DMS153 (cell line): ENCODE measurements at regions not wholly inside any gene's neighbourhood (a gene's known extent, or its start where the extent isn't known, plus 50 kb on each side); places are given as distances from the start of the nearest gene placed in this dataset.
A peak's percentile ranks its signal among the peaks of the same experiment; 100 is the strongest.
"Not testable (repeated sequence)": the region's sequence is repeated elsewhere in the genome, so short reads cannot be mapped to it uniquely, and the experiment has no call there.

Experiments
- DNase-seq: peaks from one replicate; lab custom pipeline; 2025; lab: John Stamatoyannopoulos, UW

- peak; percentile 52 for DNase-seq
These were observed 269.7 kb upstream of the TPK1 start for GRCh38 chr7:145105561-145105960.

DNA sequence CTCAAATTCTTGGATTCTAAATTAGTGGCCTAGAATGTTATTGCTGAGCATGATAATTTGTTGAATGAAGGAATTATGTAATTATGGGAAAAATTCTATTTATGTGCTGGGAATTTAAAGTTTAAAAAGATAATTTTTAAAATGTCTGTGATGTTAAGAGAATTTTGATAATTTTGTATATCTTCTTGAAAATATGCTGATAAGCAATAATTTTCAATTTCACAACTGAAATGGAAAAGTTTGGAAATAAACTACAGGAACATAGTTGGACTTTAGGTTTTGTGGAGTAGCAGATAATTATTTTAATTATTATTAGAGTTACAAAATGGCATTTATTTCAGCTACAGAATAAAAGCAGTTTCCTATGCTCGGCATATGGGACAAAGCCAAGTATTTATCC, 268.5 kb upstream of the TPK1 start:
- no peak for DNase-seq

GRCh38 chr7:145102199-145102598, 266.3 kb upstream of the TPK1 start:
- DNase-seq: not testable (repeated sequence)

- DNase-seq: no peak
These were observed 256.9 kb upstream of the TPK1 start for GRCh38 chr7:145092766-145093165.

GRCh38 chr7:145088111-145088745, 252.4 kb upstream of the TPK1 start:
- no peak for DNase-seq

GRCh38 chr7:145082366-145083161, 246.7 kb upstream of the TPK1 start:
- DNase-seq: peak; percentile 89

GRCh38 chr7:145065473-145065872, 229.6 kb upstream of the TPK1 start:
- no peak for DNase-seq

- no peak for DNase-seq
These were observed 228.3 kb upstream of the TPK1 start for GRCh38 chr7:145064114-145064513.

GRCh38 chr7:145053781-145054180, 217.9 kb upstream of the TPK1 start:
- DNase-seq: no peak

DNA sequence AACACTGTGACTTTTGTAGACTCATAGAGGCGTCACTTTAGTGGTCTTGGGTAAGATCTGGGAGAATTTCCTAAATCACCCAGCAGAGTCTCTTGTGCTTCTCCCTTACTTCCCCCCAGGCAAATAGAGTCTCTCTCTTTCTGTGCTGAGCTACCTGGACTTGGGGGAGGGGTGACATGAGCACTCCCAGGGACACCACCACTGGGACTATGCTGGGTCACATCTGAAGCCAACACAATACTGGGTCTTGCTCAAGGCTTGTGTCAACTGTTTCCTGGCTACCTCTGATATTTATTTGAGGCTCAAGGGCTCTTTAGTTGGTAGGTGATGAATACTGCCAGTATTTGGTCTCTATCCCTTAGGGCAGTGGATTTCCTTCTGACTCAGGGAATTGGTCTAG, 214.6 kb upstream of the TPK1 start:
- peak; percentile 75 for DNase-seq

DNA sequence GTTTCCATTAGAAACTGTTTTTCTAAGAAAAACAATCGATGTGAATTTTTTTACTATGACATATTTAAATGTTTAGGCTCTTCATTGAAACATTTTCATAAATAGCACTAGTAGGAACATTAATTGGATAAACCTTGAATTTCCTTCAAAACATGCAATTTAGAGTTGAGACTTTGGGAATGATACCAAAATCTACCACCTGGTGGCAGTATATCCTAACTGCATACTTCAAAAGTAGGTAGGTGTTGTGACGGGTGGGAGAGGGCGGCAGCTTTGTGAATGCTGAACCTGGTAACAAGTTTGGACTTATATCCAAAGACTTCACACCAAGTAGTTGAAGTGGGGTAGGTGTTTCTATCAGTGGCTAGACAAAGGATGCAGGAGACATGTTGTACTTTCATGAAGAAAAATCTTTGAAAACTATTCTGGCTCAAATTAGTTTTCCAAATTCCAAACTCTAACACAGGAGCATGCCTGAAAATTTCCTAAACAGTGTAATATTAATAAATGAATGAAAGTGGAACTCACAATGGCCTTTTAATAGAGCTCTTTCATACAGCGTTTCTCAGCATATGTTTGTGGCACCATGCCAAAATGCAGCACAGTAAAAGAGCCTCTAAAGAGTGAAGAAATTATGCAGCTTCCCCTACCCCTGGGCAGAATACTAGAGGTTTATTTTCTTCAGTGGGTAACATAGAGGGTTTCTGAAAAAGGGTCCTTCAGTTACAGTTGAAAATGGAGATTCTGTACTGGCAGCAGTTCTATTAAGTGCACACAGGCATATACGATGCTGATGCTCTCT, 201.0 kb upstream of the TPK1 start:
- DNase-seq: peak; percentile 58

DNA sequence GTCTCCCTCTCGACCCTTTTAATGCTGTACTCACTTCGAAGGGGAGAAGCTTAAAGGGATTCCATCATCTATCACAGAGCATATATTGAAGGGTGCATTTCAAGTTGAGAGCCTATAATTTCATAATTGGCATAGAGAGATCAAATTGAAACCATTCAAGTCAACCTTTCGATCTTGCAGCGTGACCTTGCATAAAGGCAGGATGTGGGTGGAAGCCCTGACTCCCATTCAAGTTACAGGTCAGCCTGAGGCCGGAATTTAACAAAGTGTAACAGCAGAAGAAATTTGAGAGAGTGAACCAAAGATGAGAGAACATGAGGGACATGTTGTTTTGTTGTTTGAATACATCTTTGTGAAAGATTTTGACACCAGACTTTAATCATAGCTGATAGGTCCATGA, 195.3 kb upstream of the TPK1 start:
- DNase-seq: no peak

DNA sequence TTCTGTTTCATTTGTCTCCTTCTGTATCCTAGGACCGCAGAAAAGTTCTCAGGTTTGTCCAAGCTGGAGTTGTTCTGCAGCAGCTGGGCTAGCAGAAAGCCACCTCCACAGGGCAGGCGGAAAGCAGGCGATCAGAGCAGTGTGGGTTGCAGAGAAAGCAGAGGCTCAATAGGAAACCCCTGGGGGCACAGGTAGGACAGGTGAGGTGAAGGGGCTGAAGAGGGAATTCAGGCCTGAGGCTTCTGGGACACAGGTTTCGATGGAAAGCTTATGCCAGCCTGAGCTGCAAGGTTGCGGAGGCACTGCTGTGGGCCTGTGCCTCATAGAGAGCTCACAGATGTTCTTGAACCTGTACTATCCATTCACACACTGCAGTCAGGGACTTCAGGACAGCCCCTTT, 194.9 kb upstream of the TPK1 start:
- DNase-seq: no peak

DNA sequence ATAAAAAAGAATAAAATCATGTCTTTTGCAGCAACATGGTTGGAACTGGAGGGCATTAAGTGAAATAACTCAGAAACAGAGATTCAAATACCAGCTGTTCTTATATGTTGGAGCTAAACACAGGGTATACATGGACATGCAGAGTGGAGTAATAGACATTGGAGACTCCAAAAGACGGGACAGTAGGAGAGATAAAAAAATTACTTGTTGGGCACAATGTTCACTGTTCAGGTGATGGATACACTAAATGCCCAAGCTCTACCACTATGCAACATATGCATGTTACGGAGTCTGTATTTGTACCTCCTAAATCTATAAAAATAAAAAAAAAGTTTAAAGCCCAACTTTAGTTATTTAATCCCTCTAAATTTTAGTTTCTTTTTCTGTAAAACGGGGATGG, 184.6 kb upstream of the TPK1 start:
- no peak for DNase-seq

- no peak for DNase-seq
These were observed 180.2 kb upstream of the TPK1 start for GRCh38 chr7:145016068-145016467.

DNA sequence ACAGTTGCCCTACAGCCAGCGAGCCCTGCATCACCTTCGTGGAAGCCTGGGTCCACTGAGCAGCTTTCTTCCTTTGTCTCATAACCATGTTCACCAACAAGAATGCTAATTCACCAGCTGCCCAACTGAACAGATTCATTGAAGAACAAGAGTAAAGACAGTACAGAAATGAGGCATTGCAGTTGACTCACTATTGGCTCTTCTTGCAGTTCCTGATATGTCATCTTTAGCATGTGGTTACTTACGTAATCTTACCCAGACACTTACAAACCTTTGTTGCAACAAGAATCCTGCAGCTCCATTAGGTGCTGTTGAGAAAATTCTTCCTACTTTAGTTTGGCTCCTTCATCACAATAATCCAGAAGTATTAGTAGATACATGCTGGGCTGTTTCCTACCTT, 174.0 kb upstream of the TPK1 start:
- DNase-seq: no peak

- no peak for DNase-seq
These were observed 169.7 kb upstream of the TPK1 start for GRCh38 chr7:145005601-145006000.

DNA sequence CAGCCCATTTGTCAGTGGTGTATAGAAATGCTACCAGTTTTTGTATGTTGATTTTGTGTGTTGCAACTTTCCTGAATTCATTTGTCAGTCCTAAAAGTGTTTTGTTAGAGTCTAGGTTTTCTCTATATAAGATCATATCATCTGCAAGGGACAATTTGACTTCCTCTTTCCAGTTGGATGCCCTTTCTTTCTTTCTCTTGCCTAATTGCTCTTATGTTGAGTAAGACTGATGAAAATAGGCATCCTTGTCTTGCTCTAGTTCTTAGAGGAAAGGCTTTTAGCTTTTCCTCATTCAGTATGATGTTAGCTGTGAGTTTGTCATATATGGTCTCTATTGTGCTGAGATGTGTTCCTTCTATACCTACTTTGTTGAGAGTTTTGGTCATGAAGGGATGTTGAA, 161.7 kb upstream of the TPK1 start:
- DNase-seq: no peak

- DNase-seq: no peak
These were observed 159.6 kb upstream of the TPK1 start for GRCh38 chr7:144995495-144995894.

DNA sequence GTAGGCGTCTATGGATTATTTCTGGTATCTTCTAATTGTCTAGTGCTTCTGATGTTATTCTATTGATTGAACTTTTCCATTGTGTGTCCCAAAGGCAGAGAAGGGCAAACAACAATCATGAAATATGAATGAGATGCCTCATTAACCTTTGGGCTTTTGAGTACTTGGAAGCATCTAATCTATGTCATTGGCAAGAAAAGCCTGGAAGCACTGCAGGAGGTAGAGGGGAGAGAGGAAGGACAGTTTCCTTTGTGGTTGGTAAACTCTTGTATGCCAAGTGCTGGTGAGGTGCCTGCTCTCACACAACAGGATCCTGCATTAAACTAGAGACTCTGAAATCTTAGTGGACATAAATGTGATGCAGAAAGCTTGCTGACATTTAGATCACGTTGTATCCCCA, 155.2 kb upstream of the TPK1 start:
- DNase-seq: no peak

- no peak for DNase-seq
These were observed 151.8 kb upstream of the TPK1 start for GRCh38 chr7:144987686-144988085.

DNA sequence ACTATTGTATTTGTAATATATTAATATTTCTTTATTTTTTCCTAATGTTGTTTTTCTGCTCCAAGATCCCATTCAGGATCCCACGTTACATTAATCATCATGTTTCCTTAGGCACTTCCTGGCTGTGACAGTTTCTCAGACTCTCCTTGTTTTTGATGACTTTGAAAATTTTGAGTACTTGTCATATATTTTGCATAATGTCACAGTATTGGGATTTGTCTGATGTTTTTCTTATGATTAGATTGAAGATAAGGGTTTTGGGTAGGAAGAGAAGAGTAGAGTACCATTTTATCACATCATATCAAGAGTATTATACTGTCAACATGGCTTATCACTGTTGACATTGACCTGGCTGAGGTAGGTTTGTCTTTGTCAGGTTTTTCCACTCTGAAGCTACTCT, 146.3 kb upstream of the TPK1 start:
- DNase-seq: no peak

GRCh38 chr7:144975882-144976281, 140.0 kb upstream of the TPK1 start:
- no peak for DNase-seq
